Psoas muscle (tissue), 7 donors: ENCODE measurements at regions not wholly inside any gene's neighbourhood (a gene's known extent, or its start where the extent isn't known, plus 50 kb on each side); places are given as distances from the start of the nearest gene placed in this dataset.
A peak's percentile ranks its signal among the peaks of the same experiment; 100 is the strongest.

Experiments used
- ATAC-seq, 4 donors: fragments of 200-7000 bp; cut with Tn5 transposase; one replicate each; pipeline ENCODE4 v1.9.1; 2020; ENCODE audit warnings: moderate library complexity in 3 of 4, mild to moderate bottlenecking in 2 of 4
- DNase-seq, 2 donors: peaks; one replicate each; pipeline ENCODE4 v3.0.0-alpha.2; 2020
- H3K27ac ChIP-seq: fragments of 200-600 bp; one replicate; pipeline ENCODE4 v1.8.0; 2022
- H3K27me3 ChIP-seq, 3 donors: fragments of 200-600 bp in 1 of 3; one replicate each; pipeline versions ENCODE4 v1.6.1 to v1.8.0; 2013 to 2022; ENCODE audit warnings: low read length in 2 of 3, mild to moderate bottlenecking in 2 of 3, moderate library complexity in 1 of 3; ENCODE audit not compliant: insufficient read depth in 3 of 3
- H3K36me3 ChIP-seq, 2 donors: fragments of 200-600 bp in 1 of 2; one replicate each; pipeline versions ENCODE4 v1.6.1 to v1.8.0; 2013 to 2022; ENCODE audit warnings: low read depth in 1 of 2, mild to moderate bottlenecking in 1 of 2, moderate library complexity in 1 of 2; ENCODE audit not compliant: insufficient read depth in 1 of 2
- H3K4me1 ChIP-seq: fragments of 200-600 bp; one replicate; pipeline ENCODE4 v1.8.0; 2022
- H3K4me3 ChIP-seq: fragments of 200-600 bp; one replicate; pipeline ENCODE4 v1.8.0; 2022; ENCODE audit warnings: mild to moderate bottlenecking
- H3K9me3 ChIP-seq: fragments of 200-600 bp; one replicate; pipeline ENCODE4 v1.8.0; 2022
- WGBS, 3 donors: extraction: QIAGEN DNeasy Blood & Tissue Kit; methylation state at CpG; one replicate each; pipeline versions ENCODE4 v1.1.6 to v1.1.7; 2013; 5-methylcytosine and 5-hydroxymethylcytosine counted together
- intact Hi-C, 2 donors: fragments of 100-400 bp; cut with DNase I; formaldehyde crosslinking; loops; one replicate each; pipeline versions ENCODE4 v1.11.0 to v1.14.2; 2022
- TF ChIP-seq, protein P1 (sequence below): fragments of 200-600 bp; IDR thresholded peaks from one replicate; pipeline ENCODE4 v1.8.0; 2022; ENCODE audit warnings: antibody characterized with exemption
- donor health status: healthy with polysubstance abuse.
- donor health status: DM: no; HTN: no; CAD: no; lungs with moderate emphysema.
- donor health status: Bipolar disorder and iron deficiency.
- donor health status: healthy.
- donor health status: DM: yes; HTN: yes; CAD: no.
- donor health status: DM: no; HTN: no; CAD: no.
- donor health status: DM: yes; HTN: yes; CAD: no.

DNA sequence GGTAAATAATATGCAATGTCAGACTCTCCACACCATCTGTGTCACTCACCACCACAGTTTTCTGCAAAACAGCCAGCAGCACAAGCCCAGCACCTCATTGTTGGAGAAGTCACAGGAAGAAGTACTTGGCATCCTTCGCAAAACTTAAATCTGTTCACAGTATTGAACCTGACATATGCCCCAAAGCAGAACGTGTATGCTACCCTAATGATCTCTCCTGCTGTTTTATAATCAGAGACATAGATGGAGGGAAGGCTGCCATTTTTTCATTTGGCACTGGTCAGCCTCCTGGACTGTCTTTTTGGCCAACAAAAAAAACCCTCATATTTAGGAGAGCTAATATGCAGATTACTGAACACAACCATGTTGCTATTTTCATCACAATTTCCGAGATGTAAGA, 1272.9 kb downstream of the ROBO1 start:
- DNase-seq (no peak), ATAC-seq (no peak)
- Histone ChIP-seq H3K27me3 (no peaks in the 10 kb centered on the region), H3K27ac (no peak overlapping the region), H3K4me1 (no peaks in the 10 kb centered on the region), H3K4me3 (no peak overlapping the region), H3K36me3 (no peaks in the 10 kb centered on the region), H3K9me3 (no peaks in the 10 kb centered on the region)
- WGBS, 3 donors = 46 to 60% (median 49%) methylated on average over 3 of the region's 3 CpGs
- intact Hi-C loops = no loop called here
- TF ChIP-seq, protein P1, sequence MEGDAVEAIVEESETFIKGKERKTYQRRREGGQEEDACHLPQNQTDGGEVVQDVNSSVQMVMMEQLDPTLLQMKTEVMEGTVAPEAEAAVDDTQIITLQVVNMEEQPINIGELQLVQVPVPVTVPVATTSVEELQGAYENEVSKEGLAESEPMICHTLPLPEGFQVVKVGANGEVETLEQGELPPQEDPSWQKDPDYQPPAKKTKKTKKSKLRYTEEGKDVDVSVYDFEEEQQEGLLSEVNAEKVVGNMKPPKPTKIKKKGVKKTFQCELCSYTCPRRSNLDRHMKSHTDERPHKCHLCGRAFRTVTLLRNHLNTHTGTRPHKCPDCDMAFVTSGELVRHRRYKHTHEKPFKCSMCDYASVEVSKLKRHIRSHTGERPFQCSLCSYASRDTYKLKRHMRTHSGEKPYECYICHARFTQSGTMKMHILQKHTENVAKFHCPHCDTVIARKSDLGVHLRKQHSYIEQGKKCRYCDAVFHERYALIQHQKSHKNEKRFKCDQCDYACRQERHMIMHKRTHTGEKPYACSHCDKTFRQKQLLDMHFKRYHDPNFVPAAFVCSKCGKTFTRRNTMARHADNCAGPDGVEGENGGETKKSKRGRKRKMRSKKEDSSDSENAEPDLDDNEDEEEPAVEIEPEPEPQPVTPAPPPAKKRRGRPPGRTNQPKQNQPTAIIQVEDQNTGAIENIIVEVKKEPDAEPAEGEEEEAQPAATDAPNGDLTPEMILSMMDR = no peak

DNA sequence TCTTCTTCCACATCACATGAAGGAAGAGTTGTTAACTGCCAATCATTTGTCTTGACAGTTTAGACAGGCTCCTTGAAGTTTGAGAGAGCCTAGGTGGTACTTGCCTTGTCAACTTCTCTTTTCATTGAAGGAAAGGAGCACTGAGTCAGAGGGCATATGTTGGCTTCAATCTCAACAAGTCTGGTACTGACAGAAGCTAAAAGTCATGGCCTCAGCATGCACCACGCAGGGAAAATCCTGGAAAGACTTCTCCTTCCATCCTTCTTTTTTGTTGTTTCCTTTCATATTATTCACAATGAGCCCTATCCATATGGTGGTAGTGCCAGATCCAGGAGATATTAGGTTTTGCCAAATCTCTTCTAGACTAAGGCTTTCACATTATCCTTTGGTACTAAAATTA, 1272.5 kb downstream of the ROBO1 start:
- WGBS, 3 donors = 20 to 25% (median 21%) methylated on average over 1 of the region's 1 CpG
- Histone ChIP-seq H3K4me1 (no peaks in the 10 kb centered on the region), H3K27me3 (no peaks in the 10 kb centered on the region), H3K4me3 (no peak overlapping the region), H3K27ac (no peak overlapping the region), H3K36me3 (no peaks in the 10 kb centered on the region), H3K9me3 (no peaks in the 10 kb centered on the region)
- intact Hi-C loops = no loop called here
- TF ChIP-seq, protein P1 = no peak
- DNase-seq = no peak
- ATAC-seq = no peak

DNA sequence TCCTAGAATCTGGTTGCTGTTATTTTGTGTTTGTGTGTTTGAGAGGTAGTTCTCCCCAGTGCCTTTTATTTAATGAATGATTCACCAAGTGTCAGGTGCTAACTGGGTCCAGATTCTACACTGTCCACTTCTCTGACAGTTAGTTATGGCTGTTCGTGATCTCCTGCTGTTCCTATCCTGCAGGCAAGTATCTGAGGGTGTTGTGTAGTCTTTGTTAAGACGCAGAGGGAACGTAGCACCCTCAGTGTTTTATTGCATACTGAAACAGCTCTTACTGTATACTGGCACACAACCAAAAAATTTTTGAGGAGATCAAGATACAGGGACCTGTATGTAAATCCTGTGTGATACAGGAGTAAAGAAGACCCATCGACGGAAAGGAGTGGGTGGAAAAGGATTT, 1271.3 kb downstream of the ROBO1 start:
- Histone ChIP-seq H3K4me3 (no peak overlapping the region), H3K27me3 (no peaks in the 10 kb centered on the region), H3K36me3 (no peaks in the 10 kb centered on the region), H3K4me1 (no peaks in the 10 kb centered on the region), H3K27ac (no peak overlapping the region), H3K9me3 (no peaks in the 10 kb centered on the region)
- TF ChIP-seq, protein P1 = no peak
- ATAC-seq (peak in 2 of 4 donors; percentile 37 to 43), DNase-seq (no peak)
- intact Hi-C loops = no loop called here
- 30 to 51% (median 32%) methylated on average over 5 of the region's 5 CpGs for WGBS, 3 donors

DNA sequence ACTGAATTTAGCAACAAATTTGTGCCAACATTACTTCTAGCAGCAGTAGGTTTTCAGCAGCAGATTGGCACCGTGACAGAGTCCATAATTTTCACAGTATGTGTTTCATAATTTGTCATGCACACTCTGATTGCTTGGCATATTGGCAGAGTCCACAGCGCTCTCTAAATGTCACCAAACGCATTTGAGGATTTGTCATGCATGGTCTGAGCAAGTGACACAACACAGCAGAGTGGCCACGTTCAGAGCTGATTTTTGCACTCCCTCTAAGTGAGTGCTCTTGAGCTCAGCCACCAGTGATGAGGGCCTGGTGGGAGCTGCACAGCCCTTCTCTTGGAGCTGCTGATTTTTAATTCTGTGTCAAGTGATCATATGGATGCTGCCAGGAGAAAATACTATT, 1270.8 kb downstream of the ROBO1 start:
- H3K36me3 ChIP-seq = no peaks in the 10 kb centered on the region
- H3K4me3 ChIP-seq = no peak overlapping the region
- peak in 3 of 4 donors; percentile 64 to 87 (median 82) for ATAC-seq

DNA sequence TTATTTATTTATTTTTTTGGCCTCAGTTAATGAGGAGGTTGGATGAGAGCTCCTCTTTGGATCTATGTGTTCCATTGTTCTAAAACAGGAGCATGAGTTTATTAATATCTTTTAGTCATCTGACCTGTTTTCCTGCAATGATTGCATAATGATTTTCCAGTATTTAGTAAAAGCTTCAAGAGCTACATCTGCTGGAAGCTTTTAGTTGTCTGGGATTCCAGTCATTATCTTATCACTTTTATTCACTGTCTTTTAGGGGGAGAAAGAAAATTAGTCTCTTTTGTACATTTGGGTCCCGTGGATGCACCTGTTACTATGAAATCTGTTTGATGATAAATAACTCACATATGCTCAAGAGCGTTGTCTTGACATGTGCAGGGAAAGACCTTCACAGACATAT, 1270.0 kb downstream of the ROBO1 start:
- WGBS, 3 donors = 23 to 37% (median 32%) methylated on average over 2 of the region's 2 CpGs
- DNase-seq (no peak), ATAC-seq (peak in 3 of 4 donors; percentile 47 to 87 (median 78))
- TF ChIP-seq, protein P1 = no peak
- Histone ChIP-seq H3K4me1 (no peaks in the 10 kb centered on the region), H3K27ac (no peak overlapping the region), H3K4me3 (no peak overlapping the region), H3K36me3 (no peaks in the 10 kb centered on the region), H3K9me3 (no peaks in the 10 kb centered on the region), H3K27me3 (no peaks in the 10 kb centered on the region)
- intact Hi-C loops = no loop called here

More for the DNA sequence above, 1270.8 kb downstream of the ROBO1 start:
- H3K9me3 ChIP-seq = no peaks in the 10 kb centered on the region
- no peak for DNase-seq
- H3K27ac ChIP-seq = no peak overlapping the region
- intact Hi-C loops = no loop called here
- TF ChIP-seq, protein P1 = no peak
- 20 to 28% (median 22%) methylated on average over 4 of the region's 4 CpGs for WGBS, 3 donors
- H3K27me3 ChIP-seq = no peaks in the 10 kb centered on the region
- no peaks in the 10 kb centered on the region for H3K4me1 ChIP-seq
